Activated CD8-positive, alpha-beta memory T cell treated with anti-CD3 and anti-CD28 coated beads for 36 hours (primary cell): ENCODE measurements at regions not wholly inside any gene's neighbourhood (a gene's known extent, or its start where the extent isn't known, plus 50 kb on each side); places are given as distances from the start of the nearest gene placed in this dataset.

Source experiments
- CTCF ChIA-PET: fragments of 350-600 bp; sonication (Branson Sonifier 250); formaldehyde crosslinking; loops from one replicate; lab custom pipeline; 2021; ENCODE audit warnings: antibody characterized with exemption; lab: Charles Lee
- POLR2A ChIA-PET: fragments of 350-600 bp; sonication (Branson Sonifier 250); formaldehyde crosslinking; loops from one replicate; lab custom pipeline; 2021; ENCODE audit warnings: antibody characterized with exemption; lab: Charles Lee

DNA sequence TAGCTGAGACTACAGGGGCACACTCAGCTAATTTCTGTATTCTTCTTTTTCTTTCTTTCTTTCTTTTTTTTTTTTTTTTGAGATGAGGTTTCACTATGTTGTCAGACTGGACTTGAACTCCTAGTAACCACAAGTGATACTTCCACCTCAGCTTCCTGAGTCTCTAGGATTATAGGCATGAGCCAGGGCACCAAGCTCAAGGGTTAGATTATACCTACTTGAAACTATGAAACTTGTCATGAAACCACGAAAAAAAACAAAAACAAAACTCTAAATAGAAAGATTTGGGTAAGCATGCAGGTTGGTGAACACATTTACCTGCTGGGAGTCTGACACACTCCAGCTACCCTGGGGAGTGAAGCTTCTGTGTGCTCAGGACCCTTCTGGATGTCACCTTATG lies 2250.4 kb downstream of the MRPL39 start:
- CTCF ChIA-PET, result no interaction called here

DNA sequence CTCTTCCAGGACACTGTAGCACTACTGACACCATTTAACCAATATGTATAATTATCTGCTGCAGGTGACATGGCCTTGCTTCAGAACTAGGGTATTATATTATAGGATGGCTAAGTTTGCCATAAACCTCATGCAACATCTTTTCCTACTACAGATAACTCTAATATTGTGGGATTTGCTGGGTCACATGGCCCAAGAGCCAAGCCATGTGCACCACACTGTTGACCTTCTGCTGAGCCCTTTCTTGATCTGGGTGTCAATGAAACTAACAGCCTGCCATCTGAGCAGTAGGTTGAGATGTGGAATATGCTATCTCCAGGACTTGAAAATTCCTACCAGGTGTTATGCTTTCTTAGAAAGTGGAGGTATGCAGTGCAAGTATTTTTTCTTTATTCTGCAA lies 2291.1 kb downstream of the MRPL39 start:
- ChIA-PET CTCF (no interaction called here), POLR2A (no interaction called here)

More for the DNA sequence above, 2250.4 kb downstream of the MRPL39 start:
- POLR2A ChIA-PET, result no interaction called here

DNA sequence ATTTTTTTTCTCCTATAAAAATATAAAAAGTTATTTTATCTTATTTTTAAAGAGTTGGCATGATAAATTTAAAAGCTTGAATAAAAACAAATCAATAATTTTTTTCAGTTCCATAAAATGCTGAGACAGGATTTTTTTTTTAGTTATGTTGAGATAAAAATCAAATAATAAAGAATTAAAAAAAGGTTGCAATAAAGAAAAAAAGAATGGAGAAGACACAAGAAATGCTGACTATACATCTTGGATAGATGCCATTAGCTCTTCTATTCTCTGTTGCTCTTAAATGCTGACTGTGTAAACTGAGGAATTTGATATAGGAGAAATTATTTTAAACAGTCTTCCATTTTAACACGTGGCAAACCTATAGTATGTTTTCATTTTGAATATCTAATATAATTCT lies 2298.5 kb downstream of the MRPL39 start:
- CTCF ChIA-PET, result no interaction called here
- POLR2A ChIA-PET, result no interaction called here

DNA sequence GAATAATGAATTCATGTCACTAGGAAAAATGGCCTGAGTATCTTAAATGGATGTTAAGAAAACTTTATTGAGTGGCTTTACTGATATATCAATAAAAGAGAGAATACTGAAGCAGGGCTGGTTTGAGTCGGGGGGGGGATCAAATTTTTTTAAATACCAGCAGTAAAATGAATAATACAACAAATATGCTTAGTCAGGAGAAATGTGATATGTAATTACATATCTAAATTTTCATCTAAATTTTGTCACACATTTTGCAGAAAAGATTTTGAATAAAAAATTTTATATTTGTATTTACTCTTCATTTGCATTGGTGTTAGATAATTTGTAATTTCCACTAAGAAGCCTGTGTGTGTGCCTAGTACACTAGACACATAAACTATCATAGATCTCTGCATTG lies 2300.2 kb downstream of the MRPL39 start:
- POLR2A ChIA-PET, result no interaction called here
- CTCF ChIA-PET, result no interaction called here

DNA sequence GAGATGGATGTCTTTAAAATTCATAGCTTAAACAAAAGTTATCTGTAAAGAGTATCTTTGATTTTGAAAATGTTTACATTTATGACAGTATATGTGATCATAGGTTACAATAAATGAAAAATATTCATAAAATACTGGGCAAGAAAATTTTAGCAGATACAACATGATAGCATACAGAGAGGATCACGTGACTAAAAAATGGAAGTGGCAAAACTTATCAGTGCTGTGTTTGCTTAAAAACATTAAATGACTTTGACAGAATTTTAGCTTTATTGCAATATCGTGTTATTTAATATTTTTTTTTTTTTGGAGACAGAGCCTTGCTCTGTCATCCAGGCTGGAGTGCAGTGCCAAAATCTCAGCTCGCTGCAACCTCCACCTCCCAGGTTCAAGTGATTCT lies 2294.1 kb downstream of the NCAM2 start:
- CTCF ChIA-PET, result no interaction called here
- POLR2A ChIA-PET, result no interaction called here

DNA sequence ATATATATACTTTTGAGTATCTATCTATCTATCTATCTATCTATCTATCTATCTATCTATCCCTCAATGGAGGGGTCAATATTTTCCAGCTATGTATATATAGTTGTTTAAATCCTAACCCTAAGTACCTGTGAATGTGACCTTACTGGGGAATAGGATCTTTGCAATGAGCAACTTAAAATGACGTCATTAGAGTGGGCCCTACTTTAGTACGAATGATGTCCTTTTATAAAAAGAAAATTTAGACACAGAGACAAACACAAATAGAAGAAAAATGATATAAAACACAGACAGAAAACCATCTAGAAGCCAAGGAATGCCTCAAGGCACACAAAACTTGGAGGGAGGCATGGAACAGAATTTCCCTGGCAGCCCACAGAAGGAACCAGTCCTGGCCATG lies 2283.7 kb downstream of the NCAM2 start:
- ChIA-PET POLR2A (no interaction called here), CTCF (no interaction called here)

DNA sequence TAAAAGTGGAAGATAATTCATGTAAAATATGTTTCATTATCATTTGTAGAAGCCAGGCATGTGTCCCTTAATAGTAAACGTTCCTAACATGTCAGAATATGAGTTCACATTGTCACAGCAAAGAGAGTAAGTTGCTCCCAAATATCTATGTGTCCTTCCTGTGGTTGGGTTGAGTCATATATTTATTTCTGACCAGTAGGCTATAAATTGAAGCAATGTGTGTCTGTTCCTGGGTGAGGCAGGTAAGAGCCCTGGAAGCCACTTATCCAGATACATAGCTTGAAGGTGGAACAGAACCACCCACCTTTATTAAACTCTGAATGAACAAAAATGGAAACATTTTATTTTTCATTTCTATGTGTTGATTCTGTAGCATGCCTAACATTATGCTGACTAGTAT lies 2251.6 kb downstream of the NCAM2 start:
- ChIA-PET POLR2A (no interaction called here), CTCF (no interaction called here)

DNA sequence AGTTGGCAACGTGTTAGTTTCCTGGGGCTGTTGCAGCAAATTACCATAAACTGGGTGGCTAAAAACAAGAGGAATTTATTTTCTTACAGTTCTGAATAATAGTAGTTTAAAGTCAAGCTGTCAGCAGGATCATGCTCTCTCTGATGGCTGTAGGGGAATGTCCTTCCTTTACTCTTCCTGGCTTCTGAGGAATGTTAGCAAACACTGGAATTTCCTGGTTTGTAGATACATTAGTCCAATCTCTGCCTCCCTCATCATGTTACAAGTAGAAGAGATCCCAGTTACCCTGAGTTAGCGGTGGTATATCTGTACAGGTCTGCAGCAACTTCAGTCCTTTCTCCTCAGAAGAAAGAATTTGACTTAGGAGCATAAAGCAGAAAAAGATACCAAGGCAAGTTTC lies 2249.1 kb downstream of the NCAM2 start:
- CTCF ChIA-PET, result no interaction called here

DNA sequence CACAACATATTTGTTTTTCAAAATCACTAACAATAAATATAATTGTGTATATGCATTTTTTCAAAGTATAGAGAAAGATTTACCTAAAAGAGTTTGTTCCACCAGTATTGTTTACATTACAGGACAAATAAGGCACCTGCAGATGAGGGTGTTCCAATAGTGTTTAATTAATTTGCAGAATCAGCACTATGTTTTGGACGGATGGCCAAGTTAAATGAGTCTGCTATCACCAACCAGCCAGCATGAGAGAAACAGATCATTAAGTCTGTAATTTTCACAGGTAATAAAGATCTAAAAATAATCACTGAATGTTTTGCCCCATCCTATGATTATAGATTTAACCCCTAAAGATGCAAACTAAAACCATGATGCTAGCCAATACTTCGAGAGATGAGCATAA lies 2247.0 kb downstream of the NCAM2 start:
- ChIA-PET CTCF (no interaction called here), POLR2A (no interaction called here)

More for the DNA sequence above, 2249.1 kb downstream of the NCAM2 start:
- POLR2A ChIA-PET, result no interaction called here

DNA sequence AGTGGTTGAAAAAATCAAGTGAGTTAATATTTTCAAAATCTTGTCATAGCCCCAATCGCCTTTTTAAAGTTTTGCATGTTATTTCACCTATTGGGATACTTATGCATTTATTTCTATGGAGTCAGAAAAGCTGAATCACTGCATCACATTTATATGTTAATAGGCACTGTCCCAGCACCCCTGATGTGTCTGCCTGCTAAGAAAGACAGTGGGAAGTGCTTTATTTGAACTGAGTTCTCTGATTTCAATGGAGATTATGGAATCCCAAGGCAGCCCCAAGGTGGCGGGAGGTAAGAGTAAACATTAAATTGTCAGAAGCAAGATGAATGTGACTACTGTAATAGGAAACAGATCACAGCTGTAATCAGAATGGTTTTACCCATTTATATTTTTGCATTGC lies 2225.7 kb downstream of the NCAM2 start:
- ChIA-PET POLR2A (no interaction called here), CTCF (no interaction called here)

DNA sequence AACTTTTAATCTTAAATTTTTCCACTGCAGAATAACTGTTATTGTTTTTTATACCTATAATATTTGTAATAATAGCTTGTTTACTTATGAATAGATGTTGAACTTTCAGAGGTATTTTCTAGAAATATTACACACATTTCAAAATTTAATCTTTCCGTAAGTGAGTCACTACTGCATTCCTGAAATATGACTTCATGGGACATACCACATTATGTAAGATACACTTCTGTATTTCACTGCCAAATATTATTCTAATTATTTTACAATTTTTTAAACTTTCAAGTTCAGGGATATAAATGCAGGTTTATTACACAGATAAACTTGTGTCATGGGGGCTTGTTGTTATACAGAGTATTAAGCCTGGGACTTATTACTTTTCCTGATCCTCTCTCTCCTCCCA lies 2220.5 kb downstream of the NCAM2 start:
- POLR2A ChIA-PET, result no interaction called here
- CTCF ChIA-PET, result no interaction called here

DNA sequence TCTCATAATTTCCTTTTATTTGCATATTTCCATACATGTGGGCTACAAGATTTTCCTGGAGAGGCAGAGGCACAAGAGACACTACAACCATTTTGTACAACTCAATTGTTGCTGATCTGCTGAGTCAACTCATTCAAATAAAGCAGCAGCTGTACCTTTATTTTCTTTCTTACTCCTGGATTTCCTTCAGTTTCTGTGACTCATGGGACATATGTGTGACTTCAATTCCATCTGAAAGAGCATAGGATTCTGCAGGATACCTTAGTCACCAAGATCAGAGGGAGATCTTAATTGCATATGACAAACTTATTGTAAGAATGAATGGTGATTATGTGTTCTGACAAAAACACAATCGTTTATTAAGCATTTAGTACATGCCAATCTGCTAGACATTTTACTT lies 2219.4 kb downstream of the NCAM2 start:
- CTCF ChIA-PET, result no interaction called here
- POLR2A ChIA-PET, result no interaction called here

DNA sequence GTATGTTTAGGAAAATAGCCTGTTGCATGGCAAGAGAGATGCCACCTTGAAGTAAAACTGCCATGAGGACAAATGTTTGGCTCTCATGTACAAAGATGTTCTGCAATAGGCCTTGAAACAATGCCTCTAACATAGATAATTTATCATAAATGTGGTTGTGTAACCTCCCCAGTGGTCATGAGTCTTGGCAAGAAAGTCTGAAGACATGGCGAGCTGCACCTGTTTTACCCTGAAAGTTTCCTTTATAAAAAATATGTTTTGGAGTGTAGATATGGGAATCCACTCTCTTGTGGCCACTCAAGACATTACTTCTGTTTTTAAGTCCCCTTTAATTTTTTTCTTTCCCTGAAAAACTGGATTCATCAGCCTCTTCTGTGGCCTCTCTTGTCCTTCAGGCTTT lies 2217.1 kb downstream of the NCAM2 start:
- CTCF ChIA-PET, result no interaction called here
- POLR2A ChIA-PET, result no interaction called here
